Liver (tissue), 7 donors: ENCODE measurements at regions not wholly inside any gene's neighbourhood (a gene's known extent, or its start where the extent isn't known, plus 50 kb on each side); places are given as distances from the start of the nearest gene placed in this dataset.
"Not testable (repeated sequence)": the region's sequence is repeated elsewhere in the genome, so short reads cannot be mapped to it uniquely, and the experiment has no call there.

Source experiments
- DNase-seq: peaks from one replicate; pipeline ENCODE4 v3.0.0-alpha.2; 2017; ENCODE audit warnings: low spot score
- H3K27ac ChIP-seq, 2 donors: one replicate each; pipeline ENCODE4 v1.7.0; 2013; ENCODE audit warnings: inconsistent platforms in 2 of 2, low read length in 2 of 2, control low read depth in 1 of 2, low read depth in 1 of 2, mild to moderate bottlenecking in 1 of 2
- H3K27me3 ChIP-seq, 4 donors: one replicate each; pipeline versions ENCODE4 v1.6.1 to v1.7.0; 2013; ENCODE audit warnings: low read length in 3 of 4, inconsistent platforms in 1 of 4, mild to moderate bottlenecking in 1 of 4, moderate library complexity in 1 of 4; ENCODE audit not compliant: control insufficient read depth in 4 of 4, insufficient read depth in 4 of 4
- H3K36me3 ChIP-seq, 4 donors: one replicate each; pipeline versions ENCODE4 v1.6.1 to v1.7.0; 2013; ENCODE audit warnings: low read length in 3 of 4, mild to moderate bottlenecking in 3 of 4, low read depth in 1 of 4, moderate library complexity in 1 of 4; ENCODE audit not compliant: control insufficient read depth in 4 of 4, insufficient read depth in 3 of 4
- H3K4me1 ChIP-seq, 4 donors: one replicate each; pipeline versions ENCODE4 v1.6.1 to v1.7.0; 2013; ENCODE audit warnings: low read length in 3 of 4, mild to moderate bottlenecking in 3 of 4, moderate library complexity in 1 of 4; ENCODE audit not compliant: control insufficient read depth in 4 of 4, insufficient read depth in 4 of 4
- H3K4me3 ChIP-seq, 3 donors: one replicate each; pipeline versions ENCODE4 v1.6.1 to v1.7.0; 2013; ENCODE audit warnings: low read length in 3 of 3, control low read depth in 1 of 3, low read depth in 1 of 3, mild to moderate bottlenecking in 1 of 3
- H3K9ac ChIP-seq, 2 donors: one replicate each; pipeline ENCODE4 v1.7.0; 2013; ENCODE audit warnings: low read length in 2 of 2, mild to moderate bottlenecking in 2 of 2, moderate library complexity in 2 of 2, control low read depth in 1 of 2, low read depth in 1 of 2
- H3K9me3 ChIP-seq, 4 donors: one replicate each; pipeline versions ENCODE4 v1.6.1 to v1.7.0; 2013; ENCODE audit warnings: low read length in 3 of 4; ENCODE audit not compliant: control insufficient read depth in 4 of 4
- ATF3 ChIP-seq: IDR thresholded peaks from 2 replicates; pipeline ENCODE4 v1.6.1; 2016; ENCODE audit warnings: antibody characterized with exemption
- EGR1 ChIP-seq, 2 donors: IDR thresholded peaks; 2 replicates each; pipeline ENCODE4 v1.6.1; 2016 to 2018; ENCODE audit warnings: antibody characterized with exemption in 2 of 2, low read depth in 2 of 2
- FOXA1 ChIP-seq: IDR thresholded peaks from 2 replicates; pipeline ENCODE4 v1.6.1; 2016; ENCODE audit warnings: antibody characterized with exemption
- FOXA2 ChIP-seq: IDR thresholded peaks from 2 replicates; pipeline ENCODE4 v1.6.1; 2016; ENCODE audit warnings: antibody characterized with exemption
- HNF4A ChIP-seq, 2 donors: conservative IDR thresholded peaks; 2 replicates each; pipeline ENCODE4 v1.6.1; 2016; ENCODE audit warnings: antibody characterized with exemption in 2 of 2, mild to moderate bottlenecking in 2 of 2
- HNF4G ChIP-seq: IDR thresholded peaks from 2 replicates; pipeline ENCODE4 v1.6.1; 2016; ENCODE audit warnings: antibody characterized with exemption
- JUND ChIP-seq, 2 donors: IDR thresholded peaks; 2 replicates each; pipeline ENCODE4 v1.6.1; 2016; ENCODE audit warnings: antibody characterized with exemption in 2 of 2
- MAX ChIP-seq: IDR thresholded peaks from 2 replicates; pipeline ENCODE4 v1.6.1; 2016; ENCODE audit warnings: antibody characterized with exemption
- RAD21 ChIP-seq, 2 donors: IDR thresholded peaks; 2 replicates each; pipeline ENCODE4 v1.6.1; 2016; ENCODE audit warnings: antibody characterized with exemption in 2 of 2, mild to moderate bottlenecking in 2 of 2
- REST ChIP-seq: IDR thresholded peaks from 2 replicates; pipeline ENCODE4 v1.6.1; 2016; ENCODE audit warnings: antibody characterized with exemption, mild to moderate bottlenecking
- RXRA ChIP-seq, 2 donors: IDR thresholded peaks; 2 replicates each; pipeline ENCODE4 v1.6.1; 2017 to 2018; ENCODE audit warnings: antibody characterized with exemption in 2 of 2, mild to moderate bottlenecking in 1 of 2
- TAF1 ChIP-seq: conservative IDR thresholded peaks from 2 replicates; pipeline ENCODE4 v1.6.1; 2016; ENCODE audit warnings: antibody characterized with exemption, mild to moderate bottlenecking
- WGBS: extraction: QIAGEN DNeasy Blood & Tissue Kit; methylation state at CpG from one replicate; pipeline ENCODE4 v1.1.7; 2013; 5-methylcytosine and 5-hydroxymethylcytosine counted together
- donor health status: healthy.
- donor health status: healthy.
- donor health status: healthy.
- donor health status: healthy.

GRCh38 chr5:94086635-94087034, 345.2 kb upstream of the POU5F2 start:
- not testable (repeated sequence) for DNase-seq, H3K27ac ChIP-seq, H3K27me3 ChIP-seq, H3K4me3 ChIP-seq, H3K4me1 ChIP-seq, H3K9ac ChIP-seq, H3K36me3 ChIP-seq, H3K9me3 ChIP-seq
- 93% methylated on average over 8 of the region's 8 CpGs for WGBS
- peak in 1 of 2 donors; percentile 32 for TF ChIP-seq RAD21 (IDR thresholded peaks at IDR 0.05)

GRCh38 chr5:94086194-94086593, 344.8 kb upstream of the POU5F2 start:
- DNase-seq, result no peak
- Histone ChIP-seq H3K9me3 (peaks cover 0 to 3% (median 0%) of the 10 kb centered on the region in 4 donors), H3K36me3 (no peaks in the 10 kb centered on the region), H3K4me1 (no peaks in the 10 kb centered on the region), H3K4me3 (no peak overlapping the region), H3K9ac (no peak overlapping the region), H3K27ac (no peak overlapping the region), H3K27me3 (no peaks in the 10 kb centered on the region)
- no peak for TF ChIP-seq RXRA (IDR thresholded peaks at IDR 0.05)
- TF ChIP-seq FOXA2, result no peak
- no peak for TF ChIP-seq HNF4G
- no peak for TF ChIP-seq FOXA1
- TF ChIP-seq REST, result no peak
- no peak for TF ChIP-seq MAX
- TF ChIP-seq HNF4A (conservative IDR thresholded peaks at IDR 0.05), result no peak
- 95% methylated on average over 2 of the region's 2 CpGs for WGBS

GRCh38 chr5:94082405-94082804, 341.0 kb upstream of the POU5F2 start:
- Histone ChIP-seq H3K9me3 (peaks cover 0 to 3% (median 0%) of the 10 kb centered on the region in 4 donors), H3K9ac (no peak overlapping the region), H3K4me3 (no peak overlapping the region), H3K27me3 (no peaks in the 10 kb centered on the region), H3K27ac (no peak overlapping the region), H3K4me1 (no peaks in the 10 kb centered on the region), H3K36me3 (no peaks in the 10 kb centered on the region)
- DNase-seq, result no peak
- TF ChIP-seq EGR1 (IDR thresholded peaks at IDR 0.05; ENCODE audit: low read depth in 2 of 2), result no peak
- TF ChIP-seq MAX, result no peak
- no peak for TF ChIP-seq HNF4A (conservative IDR thresholded peaks at IDR 0.05)
- no peak for TF ChIP-seq JUND (IDR thresholded peaks at IDR 0.05)
- no peak for TF ChIP-seq RAD21 (IDR thresholded peaks at IDR 0.05)
- no peak for TF ChIP-seq REST
- TF ChIP-seq ATF3, result no peak
- TF ChIP-seq TAF1, result no peak
